ENCODE measurements at regions not wholly inside any gene's neighbourhood (a gene's known extent, or its start where the extent isn't known, plus 50 kb on each side); places are given as distances from the start of the nearest gene placed in this dataset.

DNA sequence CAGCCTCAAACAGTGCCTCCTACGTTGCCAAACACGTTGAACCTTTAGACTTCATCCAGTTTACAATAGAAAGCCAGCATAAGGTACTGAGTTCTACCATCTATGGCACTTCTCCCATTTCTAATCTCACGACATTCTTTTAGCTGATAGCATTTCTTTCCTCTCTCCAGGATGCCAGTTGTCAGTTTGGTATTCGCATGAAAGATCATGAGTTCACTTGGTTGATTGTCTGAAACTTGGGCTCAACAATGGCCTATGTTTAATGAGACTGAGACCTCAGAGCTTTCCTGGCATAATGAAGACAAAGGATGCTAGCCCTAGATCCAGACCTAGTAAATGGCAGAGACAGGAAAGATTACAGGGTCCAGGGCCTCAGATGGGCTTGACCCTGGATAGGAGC, 69.2 kb upstream of the SPRY1 start:
- TF ChIP-seq, protein P1, sequence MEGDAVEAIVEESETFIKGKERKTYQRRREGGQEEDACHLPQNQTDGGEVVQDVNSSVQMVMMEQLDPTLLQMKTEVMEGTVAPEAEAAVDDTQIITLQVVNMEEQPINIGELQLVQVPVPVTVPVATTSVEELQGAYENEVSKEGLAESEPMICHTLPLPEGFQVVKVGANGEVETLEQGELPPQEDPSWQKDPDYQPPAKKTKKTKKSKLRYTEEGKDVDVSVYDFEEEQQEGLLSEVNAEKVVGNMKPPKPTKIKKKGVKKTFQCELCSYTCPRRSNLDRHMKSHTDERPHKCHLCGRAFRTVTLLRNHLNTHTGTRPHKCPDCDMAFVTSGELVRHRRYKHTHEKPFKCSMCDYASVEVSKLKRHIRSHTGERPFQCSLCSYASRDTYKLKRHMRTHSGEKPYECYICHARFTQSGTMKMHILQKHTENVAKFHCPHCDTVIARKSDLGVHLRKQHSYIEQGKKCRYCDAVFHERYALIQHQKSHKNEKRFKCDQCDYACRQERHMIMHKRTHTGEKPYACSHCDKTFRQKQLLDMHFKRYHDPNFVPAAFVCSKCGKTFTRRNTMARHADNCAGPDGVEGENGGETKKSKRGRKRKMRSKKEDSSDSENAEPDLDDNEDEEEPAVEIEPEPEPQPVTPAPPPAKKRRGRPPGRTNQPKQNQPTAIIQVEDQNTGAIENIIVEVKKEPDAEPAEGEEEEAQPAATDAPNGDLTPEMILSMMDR (IDR thresholded peaks at IDR 0.05), result no peak
- TF ChIP-seq EZH2 (IDR thresholded peaks at IDR 0.05) (no peak), EZH2phosphoT487 (IDR thresholded peaks at IDR 0.05) (no peak)

All from neural progenitor cell (in vitro differentiated cells).